ENCODE measurements at regions not wholly inside any gene's neighbourhood (a gene's known extent, or its start where the extent isn't known, plus 50 kb on each side); places are given as distances from the start of the nearest gene placed in this dataset.
A peak's percentile ranks its signal among the peaks of the same experiment; 100 is the strongest.

GRCh38 chr13:33757713-33758112 lies 60.2 kb upstream of the RFC3 start (continued):
- TF ChIP-seq, protein P1, sequence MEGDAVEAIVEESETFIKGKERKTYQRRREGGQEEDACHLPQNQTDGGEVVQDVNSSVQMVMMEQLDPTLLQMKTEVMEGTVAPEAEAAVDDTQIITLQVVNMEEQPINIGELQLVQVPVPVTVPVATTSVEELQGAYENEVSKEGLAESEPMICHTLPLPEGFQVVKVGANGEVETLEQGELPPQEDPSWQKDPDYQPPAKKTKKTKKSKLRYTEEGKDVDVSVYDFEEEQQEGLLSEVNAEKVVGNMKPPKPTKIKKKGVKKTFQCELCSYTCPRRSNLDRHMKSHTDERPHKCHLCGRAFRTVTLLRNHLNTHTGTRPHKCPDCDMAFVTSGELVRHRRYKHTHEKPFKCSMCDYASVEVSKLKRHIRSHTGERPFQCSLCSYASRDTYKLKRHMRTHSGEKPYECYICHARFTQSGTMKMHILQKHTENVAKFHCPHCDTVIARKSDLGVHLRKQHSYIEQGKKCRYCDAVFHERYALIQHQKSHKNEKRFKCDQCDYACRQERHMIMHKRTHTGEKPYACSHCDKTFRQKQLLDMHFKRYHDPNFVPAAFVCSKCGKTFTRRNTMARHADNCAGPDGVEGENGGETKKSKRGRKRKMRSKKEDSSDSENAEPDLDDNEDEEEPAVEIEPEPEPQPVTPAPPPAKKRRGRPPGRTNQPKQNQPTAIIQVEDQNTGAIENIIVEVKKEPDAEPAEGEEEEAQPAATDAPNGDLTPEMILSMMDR (IDR thresholded peaks at IDR 0.05 in 2 of 3, conservative IDR thresholded peaks at IDR 0.05 in 1 of 3; ENCODE audit: control insufficient read depth in 2 of 3, extremely low read depth in 1 of 3, insufficient read depth in 1 of 3, low read depth in 3 of 3, low read length in 3 of 3), result no peak
- TF ChIP-seq RAD51 (IDR thresholded peaks at IDR 0.05) (no peak), NFYB (IDR thresholded peaks at IDR 0.05; ENCODE audit: insufficient read depth, low read depth, low read length) (no peak), NKRF (conservative IDR thresholded peaks at IDR 0.05) (no peak), MYB (IDR thresholded peaks at IDR 0.05; ENCODE audit: borderline replicate concordance, low read depth, low read length) (no peak), BMI1 (IDR thresholded peaks at IDR 0.05; ENCODE audit: borderline replicate concordance) (peak; percentile 74), ZNF24 (IDR thresholded peaks at IDR 0.05) (no peak), RELB (IDR thresholded peaks at IDR 0.05; ENCODE audit: low read depth) (peak; percentile 47; the same call in 1 of the 2 replicates), CEBPZ (IDR thresholded peaks at IDR 0.05; ENCODE audit: low read depth, low read length) (no peak), NR2C1 (IDR thresholded peaks at IDR 0.05) (no peak), RUNX3 (IDR thresholded peaks at IDR 0.05; ENCODE audit: low read length) (peak; percentile 83), RAD21 (IDR thresholded peaks at IDR 0.05; ENCODE audit: insufficient read depth, low read depth, low read length) (no peak), FOS (IDR thresholded peaks at IDR 0.05; ENCODE audit: borderline replicate concordance, extremely low read depth, insufficient read length) (no peak), JUNB (IDR thresholded peaks at IDR 0.05) (peak; percentile 94)
- TF ChIP-seq, protein P2, sequence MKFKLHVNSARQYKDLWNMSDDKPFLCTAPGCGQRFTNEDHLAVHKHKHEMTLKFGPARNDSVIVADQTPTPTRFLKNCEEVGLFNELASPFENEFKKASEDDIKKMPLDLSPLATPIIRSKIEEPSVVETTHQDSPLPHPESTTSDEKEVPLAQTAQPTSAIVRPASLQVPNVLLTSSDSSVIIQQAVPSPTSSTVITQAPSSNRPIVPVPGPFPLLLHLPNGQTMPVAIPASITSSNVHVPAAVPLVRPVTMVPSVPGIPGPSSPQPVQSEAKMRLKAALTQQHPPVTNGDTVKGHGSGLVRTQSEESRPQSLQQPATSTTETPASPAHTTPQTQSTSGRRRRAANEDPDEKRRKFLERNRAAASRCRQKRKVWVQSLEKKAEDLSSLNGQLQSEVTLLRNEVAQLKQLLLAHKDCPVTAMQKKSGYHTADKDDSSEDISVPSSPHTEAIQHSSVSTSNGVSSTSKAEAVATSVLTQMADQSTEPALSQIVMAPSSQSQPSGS (IDR thresholded peaks at IDR 0.05; ENCODE audit: low read length), result peak; percentile 78; the same call in 1 of the 2 replicates

Data from GM12878 (cell line).